HepG2 (cell line): ENCODE measurements at regions not wholly inside any gene's neighbourhood (a gene's known extent, or its start where the extent isn't known, plus 50 kb on each side); places are given as distances from the start of the nearest gene placed in this dataset.

Experiments used
- ATAC-seq: fragments of 200-7000 bp; cut with Tn5 transposase; 3 replicates; pipeline ENCODE4 v1.9.1; 2020; ENCODE audit warnings: mild to moderate bottlenecking, moderate library complexity
- BruUV-seq: library from RNA; stranded (reverse); fragments of 400-500 nt; replicated peaks from 2 replicates; lab custom pipeline; 2021; lab: Mats Ljungman, UMichigan
- CTCF ChIA-PET: fragments of 300-600 bp; formaldehyde crosslinking; extraction: SDS; loops from one replicate; lab custom pipeline; 2021; ENCODE audit warnings: low total read pairs, inconsistent platforms, low intra/inter-chr PET ratio; lab: Yijun Ruan, JAX
- POLR2A ChIA-PET: fragments of 350-600 bp; sonication (Branson Sonifier 250); formaldehyde crosslinking; loops from one replicate; lab custom pipeline; 2020; ENCODE audit warnings: antibody characterized with exemption, inconsistent platforms; lab: Yijun Ruan, JAX
- DNase-seq: peaks from one replicate; pipeline ENCODE4 v3.0.0-alpha.2; 2015; ENCODE audit warnings: low spot score
- FAIRE-seq: peaks from 3 replicates; lab custom pipeline; 2011; peaks lifted over from hg19 to GRCh38; lab: Jason Lieb, UNC
- H2AFZ ChIP-seq: one replicate; pipeline ENCODE4 v1.6.1; 2011; ENCODE audit warnings: low read length, inconsistent platforms
- H3K27ac ChIP-seq: fragments of 300-600 bp; 3 replicates; pipeline ENCODE4 v1.8.0; 2011; ENCODE audit warnings: mixed run types, mild to moderate bottlenecking, mixed read lengths, low read length, inconsistent platforms; ENCODE audit not compliant: insufficient read depth; ENCODE audit errors: extremely low read length
- H3K27me3 ChIP-seq, 2 experiments: fragments of 200-600 bp in 1 of 2; 2 replicates in 1 of 2; 3 replicates in 1 of 2; pipeline versions ENCODE4 v1.6.0 to v1.8.0; 2011; ENCODE audit warnings: low read length in 2 of 2, mild to moderate bottlenecking in 2 of 2, moderate library complexity in 2 of 2, inconsistent platforms in 1 of 2; ENCODE audit not compliant: insufficient read depth in 2 of 2, control insufficient read depth in 1 of 2
- H3K36me3 ChIP-seq, 2 experiments: fragments of 200-600 bp in 1 of 2; replicated peaks in 1 of 2; 2 replicates in 1 of 2; 3 replicates in 1 of 2; pipeline versions ENCODE4 v1.5.1 to v1.8.0; 2011; ENCODE audit warnings: low read length in 2 of 2, inconsistent platforms in 1 of 2; ENCODE audit not compliant: insufficient read depth in 2 of 2, control insufficient read depth in 1 of 2
- H3K4me1 ChIP-seq: 2 replicates; pipeline ENCODE4 v1.5.1; 2012; ENCODE audit warnings: low read length, inconsistent platforms; ENCODE audit not compliant: insufficient read depth
- H3K4me2 ChIP-seq: 2 replicates; pipeline ENCODE4 v1.6.0; 2011; ENCODE audit warnings: low read depth, low read length, inconsistent platforms
- H3K4me3 ChIP-seq, 3 experiments: fragments of 200-600 bp in 1 of 3; sonication (generic), shearing (Covaris generic) in 1 of 3; replicated peaks in 1 of 3; 2 replicates each; pipeline ENCODE4 v1.5.1; 2011 to 2016; ENCODE audit warnings: low read length in 3 of 3, inconsistent platforms in 2 of 3, low read depth in 2 of 3, mild to moderate bottlenecking in 2 of 3, control low read depth in 1 of 3, mixed read lengths in 1 of 3; ENCODE audit not compliant: insufficient read depth in 1 of 3
- H3K79me2 ChIP-seq: one replicate; pipeline ENCODE4 v1.6.1; 2011; ENCODE audit warnings: low read length, inconsistent platforms; ENCODE audit not compliant: insufficient read depth
- H3K9ac ChIP-seq: 2 replicates; pipeline ENCODE4 v1.6.0; 2011; ENCODE audit warnings: mild to moderate bottlenecking, low read depth, low read length, inconsistent platforms; ENCODE audit not compliant: insufficient read depth
- H3K9me3 ChIP-seq: 2 replicates; pipeline ENCODE4 v1.5.1; 2012; ENCODE audit warnings: mild to moderate bottlenecking, low read length
- H4K20me1 ChIP-seq: 2 replicates; pipeline ENCODE4 v1.6.0; 2011; ENCODE audit warnings: inconsistent platforms, mild to moderate bottlenecking, low read length, moderate library complexity; ENCODE audit not compliant: insufficient read depth
- MYPOP ChIP-seq: sonication (generic); formaldehyde crosslinking; IDR thresholded peaks from 2 replicates; pipeline ENCODE4 v1.8.1; 2023; ENCODE audit warnings: mild to moderate bottlenecking, moderate library complexity, missing genetic modification reagents
- NFRKB ChIP-seq: fragments of 450-650 bp; IDR thresholded peaks from 2 replicates; pipeline ENCODE4 v1.6.1; 2017
- SP5 ChIP-seq: IDR thresholded peaks from 2 replicates; pipeline ENCODE4 v1.6.1; 2016; ENCODE audit warnings: low read depth, borderline replicate concordance
- ZFP41 ChIP-seq: sonication (generic); formaldehyde crosslinking; IDR thresholded peaks from 2 replicates; pipeline ENCODE4 v1.4.0; 2020; ENCODE audit warnings: mild to moderate bottlenecking, missing genetic modification reagents, borderline replicate concordance
- ZNF12 ChIP-seq: sonication (generic); formaldehyde crosslinking; IDR thresholded peaks from 2 replicates; pipeline ENCODE4 v1.5.0; 2020; ENCODE audit warnings: missing genetic modification reagents
- ZNF350 ChIP-seq: sonication (generic); formaldehyde crosslinking; IDR thresholded peaks from 2 replicates; pipeline ENCODE4 v1.4.0; 2020; ENCODE audit warnings: mild to moderate bottlenecking, low read depth, missing genetic modification reagents, borderline replicate concordance
- ZNF792 ChIP-seq: IDR thresholded peaks from 2 replicates; pipeline ENCODE4 v1.6.1; 2016
- WGBS: methylation state at CpG from one replicate; pipeline ENCODE4 v1.1.6; 2017; ENCODE audit warnings: low lambda C conversion rate; 5-methylcytosine and 5-hydroxymethylcytosine counted together
- in situ Hi-C: cut with HindIII; loops from 2 replicates; pipeline ENCODE4 v1.10.0; 2017; ENCODE audit warnings: low pct_unique_long_range_greater_than_20kb; ENCODE audit not compliant: extremely low pct_ligation_motif_present
- intact Hi-C: fragments of 100-400 bp; cut with micrococcal nuclease; formaldehyde crosslinking; loops from one replicate; pipeline ENCODE4 v1.10.0; 2022; ENCODE audit not compliant: unreplicated experiment
- TF ChIP-seq, protein P1 (sequence below): IDR thresholded peaks from 2 replicates; pipeline ENCODE4 v1.6.1; 2016; ENCODE audit warnings: missing genetic modification reagents, missing compliant biosample characterization
- TF ChIP-seq, protein P2 (sequence below): sonication (generic); formaldehyde crosslinking; IDR thresholded peaks from 2 replicates; pipeline ENCODE4 v1.4.0; 2020; ENCODE audit warnings: missing genetic modification reagents, borderline replicate concordance

DNA sequence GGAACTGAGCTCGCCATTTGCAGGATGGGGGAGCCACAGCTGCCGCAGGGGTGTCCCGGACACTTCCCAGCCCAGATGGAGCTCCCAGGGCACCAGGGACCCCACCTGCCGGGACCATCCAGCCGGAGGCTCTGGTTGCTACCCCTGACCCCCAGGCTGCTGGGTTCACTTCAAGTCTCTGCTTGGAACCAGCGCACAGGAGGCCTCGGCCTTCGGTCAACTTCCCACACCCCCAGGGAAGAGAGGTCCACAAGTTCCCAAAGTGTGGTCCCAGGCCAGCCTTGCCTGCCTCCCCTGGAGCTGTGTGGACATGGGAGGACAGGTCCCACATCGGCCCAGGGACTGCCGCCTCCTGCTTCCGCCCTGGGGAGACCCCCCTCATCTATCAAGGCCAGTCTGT is 117.0 kb downstream of the TEX29 start:
- no peak overlapping the region for H3K4me3 ChIP-seq
- DNase-seq (no peak), FAIRE-seq (no peak), ATAC-seq (no peak)
- H4K20me1 ChIP-seq: no peaks in the 10 kb centered on the region
- H2AFZ ChIP-seq: no peak overlapping the region
- H3K4me1 ChIP-seq: no peaks in the 10 kb centered on the region
- no peak overlapping the region for H3K27ac ChIP-seq
- TF ChIP-seq, protein P1, sequence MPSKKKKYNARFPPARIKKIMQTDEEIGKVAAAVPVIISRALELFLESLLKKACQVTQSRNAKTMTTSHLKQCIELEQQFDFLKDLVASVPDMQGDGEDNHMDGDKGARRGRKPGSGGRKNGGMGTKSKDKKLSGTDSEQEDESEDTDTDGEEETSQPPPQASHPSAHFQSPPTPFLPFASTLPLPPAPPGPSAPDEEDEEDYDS (CRISPR knock-in tag): no peak
- no peak for TF ChIP-seq ZNF350 (CRISPR knock-in tag)
- no peak for TF ChIP-seq SP5 (CRISPR knock-in tag)
- no peak for TF ChIP-seq ZNF12 (CRISPR knock-in tag)
- no peak for TF ChIP-seq ZNF792 (CRISPR knock-in tag)
- TF ChIP-seq MYPOP (CRISPR knock-in tag): no peak
- TF ChIP-seq NFRKB: no peak
- TF ChIP-seq, protein P2, sequence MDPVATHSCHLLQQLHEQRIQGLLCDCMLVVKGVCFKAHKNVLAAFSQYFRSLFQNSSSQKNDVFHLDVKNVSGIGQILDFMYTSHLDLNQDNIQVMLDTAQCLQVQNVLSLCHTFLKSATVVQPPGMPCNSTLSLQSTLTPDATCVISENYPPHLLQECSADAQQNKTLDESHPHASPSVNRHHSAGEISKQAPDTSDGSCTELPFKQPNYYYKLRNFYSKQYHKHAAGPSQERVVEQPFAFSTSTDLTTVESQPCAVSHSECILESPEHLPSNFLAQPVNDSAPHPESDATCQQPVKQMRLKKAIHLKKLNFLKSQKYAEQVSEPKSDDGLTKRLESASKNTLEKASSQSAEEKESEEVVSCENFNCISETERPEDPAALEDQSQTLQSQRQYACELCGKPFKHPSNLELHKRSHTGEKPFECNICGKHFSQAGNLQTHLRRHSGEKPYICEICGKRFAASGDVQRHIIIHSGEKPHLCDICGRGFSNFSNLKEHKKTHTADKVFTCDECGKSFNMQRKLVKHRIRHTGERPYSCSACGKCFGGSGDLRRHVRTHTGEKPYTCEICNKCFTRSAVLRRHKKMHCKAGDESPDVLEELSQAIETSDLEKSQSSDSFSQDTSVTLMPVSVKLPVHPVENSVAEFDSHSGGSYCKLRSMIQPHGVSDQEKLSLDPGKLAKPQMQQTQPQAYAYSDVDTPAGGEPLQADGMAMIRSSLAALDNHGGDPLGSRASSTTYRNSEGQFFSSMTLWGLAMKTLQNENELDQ (CRISPR knock-in tag): no peak
- TF ChIP-seq ZFP41 (CRISPR knock-in tag): no peak
- no peaks in the 10 kb centered on the region for H3K9me3 ChIP-seq
- in situ Hi-C loops (no loop called here), intact Hi-C loops (no loop called here)
- H3K4me2 ChIP-seq: no peak overlapping the region
- ChIA-PET CTCF (no interaction called here), POLR2A (no interaction called here)
- WGBS: 60% methylated on average over 3 of the region's 11 CpGs
- H3K27me3 ChIP-seq: peaks cover 3 to 10% of the 10 kb centered on the region in 2 experiments; a peak in 4 of 5 replicates
- no peaks in the 10 kb centered on the region for H3K79me2 ChIP-seq
- no peaks in the 10 kb centered on the region for H3K36me3 ChIP-seq
- no peak overlapping the region for H3K9ac ChIP-seq
- no TSS peak for BruUV-seq
